Ishikawa (cell line): ENCODE measurements at regions not wholly inside any gene's neighbourhood (a gene's known extent, or its start where the extent isn't known, plus 50 kb on each side); places are given as distances from the start of the nearest gene placed in this dataset.

Source experiments
- CEBPB ChIP-seq: IDR thresholded peaks from 2 replicates; pipeline ENCODE4 v1.6.1; 2012
- CREB1 ChIP-seq: IDR thresholded peaks from 2 replicates; pipeline ENCODE4 v1.6.1; 2012; ENCODE audit warnings: low read depth
- EGR1 ChIP-seq: IDR thresholded peaks from 2 replicates; pipeline ENCODE4 v1.6.1; 2012
- EP300 ChIP-seq: IDR thresholded peaks from 2 replicates; pipeline ENCODE4 v1.6.1; 2012; ENCODE audit warnings: borderline replicate concordance
- FOXM1 ChIP-seq: IDR thresholded peaks from 2 replicates; pipeline ENCODE4 v1.6.1; 2012; ENCODE audit warnings: low read depth, borderline replicate concordance
- MAX ChIP-seq: IDR thresholded peaks from 2 replicates; pipeline ENCODE4 v1.6.1; 2012
- NFIC ChIP-seq: IDR thresholded peaks from 2 replicates; pipeline ENCODE4 v1.6.1; 2012
- RAD21 ChIP-seq: IDR thresholded peaks from 2 replicates; pipeline ENCODE4 v1.6.1; 2012; ENCODE audit warnings: low read depth
- REST ChIP-seq: IDR thresholded peaks from 2 replicates; pipeline ENCODE4 v1.6.1; 2012; ENCODE audit warnings: low read depth, mild to moderate bottlenecking
- TAF1 ChIP-seq: IDR thresholded peaks from 2 replicates; pipeline ENCODE4 v1.6.1; 2012; ENCODE audit warnings: low read depth, mild to moderate bottlenecking
- TCF12 ChIP-seq: IDR thresholded peaks from 2 replicates; pipeline ENCODE4 v1.6.1; 2012; ENCODE audit warnings: low read depth
- TEAD4 ChIP-seq: IDR thresholded peaks from 2 replicates; pipeline ENCODE4 v1.6.1; 2012
- USF1 ChIP-seq: IDR thresholded peaks from 2 replicates; pipeline ENCODE4 v1.6.1; 2012
- YY1 ChIP-seq: IDR thresholded peaks from 2 replicates; pipeline ENCODE4 v1.6.1; 2012; ENCODE audit warnings: low read depth
- ZBTB7A ChIP-seq: IDR thresholded peaks from 2 replicates; pipeline ENCODE4 v1.6.1; 2012; ENCODE audit warnings: low read depth

GRCh38 chr5:82938901-82939725, 138.1 kb downstream of the TMEM167A start:
- TF ChIP-seq REST, result no peak
- no peak for TF ChIP-seq CREB1
- no peak for TF ChIP-seq NFIC
- TF ChIP-seq TCF12, result no peak
- no peak for TF ChIP-seq EGR1
- TF ChIP-seq CEBPB, result no peak
- TF ChIP-seq RAD21, result no peak
- no peak for TF ChIP-seq USF1
- no peak for TF ChIP-seq ZBTB7A
- no peak for TF ChIP-seq TAF1
- TF ChIP-seq YY1, result no peak
- no peak for TF ChIP-seq FOXM1
- no peak for TF ChIP-seq TEAD4
- TF ChIP-seq MAX, result no peak
- TF ChIP-seq EP300, result no peak

- TF ChIP-seq YY1 (no peak), REST (no peak), EGR1 (no peak), MAX (no peak), TAF1 (no peak), TEAD4 (no peak), FOXM1 (no peak), CREB1 (no peak), ZBTB7A (no peak), USF1 (no peak), NFIC (no peak), EP300 (no peak), CEBPB (no peak), TCF12 (no peak), RAD21 (no peak)
Measured at GRCh38 chr5:82931110-82931509, 146.1 kb downstream of the TMEM167A start.

GRCh38 chr5:82925061-82925411, 152.2 kb downstream of the TMEM167A start:
- no peak for TF ChIP-seq TAF1
- no peak for TF ChIP-seq USF1
- no peak for TF ChIP-seq RAD21
- TF ChIP-seq EGR1, result no peak
- no peak for TF ChIP-seq CEBPB
- no peak for TF ChIP-seq YY1
- TF ChIP-seq EP300, result no peak
- TF ChIP-seq REST, result no peak
- no peak for TF ChIP-seq TCF12
- TF ChIP-seq MAX, result no peak
